ENCODE measurements at regions not wholly inside any gene's neighbourhood (a gene's known extent, or its start where the extent isn't known, plus 50 kb on each side); places are given as distances from the start of the nearest gene placed in this dataset.

DNA sequence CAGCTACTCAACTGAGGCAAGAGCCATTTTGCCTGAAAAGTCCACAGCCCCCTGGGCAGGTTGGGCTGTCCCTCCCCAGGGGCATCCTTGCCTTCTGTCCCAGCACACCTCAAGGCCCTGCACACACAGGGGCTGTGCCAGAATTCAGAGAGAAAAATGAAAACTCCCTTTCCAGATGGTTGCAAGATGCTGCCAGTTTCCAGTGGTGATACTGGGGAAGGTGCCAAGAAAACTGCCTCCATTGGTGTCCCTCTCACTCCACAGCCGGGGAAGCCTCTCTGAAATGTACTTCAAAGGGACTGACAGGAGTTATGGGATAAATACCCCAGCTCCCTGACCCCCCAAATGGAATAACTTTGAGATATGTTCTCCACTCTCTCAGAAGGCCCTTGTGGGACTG, 154.2 kb upstream of the MAFB start:
- in situ Hi-C loops (cut with HindIII; ENCODE audit: low pct_unique_long_range_greater_than_20kb, low sequenced_read_pairs) = no loop called here
- TF ChIP-seq REST (IDR thresholded peaks at IDR 0.05; ENCODE audit: insufficient read depth in 1 of 2, low read depth in 2 of 2, low read length in 1 of 2) (no peak), SIN3A (IDR thresholded peaks at IDR 0.05; ENCODE audit: borderline replicate concordance, insufficient read depth, low read depth, low read length) (no peak), TCF7L2 (IDR thresholded peaks at IDR 0.05; ENCODE audit: low read depth, low read length) (no peak)

DNA sequence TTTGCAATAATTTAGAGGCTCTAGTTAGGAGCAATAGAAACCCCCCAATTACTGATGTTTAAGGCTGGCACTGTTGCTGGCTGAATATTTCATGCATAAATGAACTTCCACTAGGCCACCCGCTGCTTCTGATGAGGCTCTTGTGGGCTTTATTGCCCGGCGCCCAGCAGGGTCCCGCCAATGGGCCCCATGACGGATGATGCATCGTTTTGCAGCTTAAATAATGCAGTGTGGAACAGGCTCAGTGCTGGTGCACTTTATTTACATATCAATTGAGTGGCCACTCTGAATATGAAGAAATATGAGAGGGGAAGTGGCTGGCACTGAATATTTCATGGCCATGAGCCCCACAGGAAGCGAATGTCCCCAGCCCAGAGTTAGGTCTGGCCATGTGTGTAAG, 155.3 kb upstream of the MAFB start:
- TF ChIP-seq SIN3A (IDR thresholded peaks at IDR 0.05; ENCODE audit: borderline replicate concordance, insufficient read depth, low read depth, low read length) (no peak), TCF7L2 (IDR thresholded peaks at IDR 0.05; ENCODE audit: low read depth, low read length) (no peak), POLR2AphosphoS5 (IDR thresholded peaks at IDR 0.05; ENCODE audit: low read depth, low read length) (no peak), REST (IDR thresholded peaks at IDR 0.05; ENCODE audit: insufficient read depth in 1 of 2, low read depth in 2 of 2, low read length in 1 of 2) (no peak)
- TF ChIP-seq, protein P1, sequence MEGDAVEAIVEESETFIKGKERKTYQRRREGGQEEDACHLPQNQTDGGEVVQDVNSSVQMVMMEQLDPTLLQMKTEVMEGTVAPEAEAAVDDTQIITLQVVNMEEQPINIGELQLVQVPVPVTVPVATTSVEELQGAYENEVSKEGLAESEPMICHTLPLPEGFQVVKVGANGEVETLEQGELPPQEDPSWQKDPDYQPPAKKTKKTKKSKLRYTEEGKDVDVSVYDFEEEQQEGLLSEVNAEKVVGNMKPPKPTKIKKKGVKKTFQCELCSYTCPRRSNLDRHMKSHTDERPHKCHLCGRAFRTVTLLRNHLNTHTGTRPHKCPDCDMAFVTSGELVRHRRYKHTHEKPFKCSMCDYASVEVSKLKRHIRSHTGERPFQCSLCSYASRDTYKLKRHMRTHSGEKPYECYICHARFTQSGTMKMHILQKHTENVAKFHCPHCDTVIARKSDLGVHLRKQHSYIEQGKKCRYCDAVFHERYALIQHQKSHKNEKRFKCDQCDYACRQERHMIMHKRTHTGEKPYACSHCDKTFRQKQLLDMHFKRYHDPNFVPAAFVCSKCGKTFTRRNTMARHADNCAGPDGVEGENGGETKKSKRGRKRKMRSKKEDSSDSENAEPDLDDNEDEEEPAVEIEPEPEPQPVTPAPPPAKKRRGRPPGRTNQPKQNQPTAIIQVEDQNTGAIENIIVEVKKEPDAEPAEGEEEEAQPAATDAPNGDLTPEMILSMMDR (IDR thresholded peaks at IDR 0.05) = no peak
- H3K4me1 ChIP-seq (ENCODE audit: control insufficient read depth, insufficient read depth, low read length) = no peaks in the 10 kb centered on the region
- no peak overlapping the region for H3K27ac ChIP-seq (ENCODE audit: low read length)
- in situ Hi-C loops (cut with HindIII; ENCODE audit: low pct_unique_long_range_greater_than_20kb, low sequenced_read_pairs) (no loop called here), intact Hi-C loops (cut with micrococcal nuclease; ENCODE audit: unreplicated experiment) (no loop called here)
- H3K27me3 ChIP-seq (ENCODE audit: control insufficient read depth, insufficient read depth, low read length) = no peaks in the 10 kb centered on the region
- ATAC-seq (no peak), DNase-seq (ENCODE audit: low read depth, low spot score) (no peak)
- CTCF ChIA-PET = no interaction called here
- BruUV-seq (replicated peaks) = no TSS peak
- no peak overlapping the region for H3K4me3 ChIP-seq (ENCODE audit: low read depth in 2 of 2, low read length in 2 of 2)
- POLR2A ChIA-PET = no interaction called here
- no peaks in the 10 kb centered on the region for H3K9me3 ChIP-seq (ENCODE audit: control insufficient read depth, insufficient read depth, low read depth, low read length)
- no peaks in the 10 kb centered on the region for H3K36me3 ChIP-seq (ENCODE audit: control insufficient read depth, insufficient read depth, low read length)

More for the DNA sequence above, 154.2 kb upstream of the MAFB start:
- H3K27me3 ChIP-seq (ENCODE audit: control insufficient read depth, insufficient read depth, low read length) = no peaks in the 10 kb centered on the region
- no peaks in the 10 kb centered on the region for H3K4me1 ChIP-seq (ENCODE audit: control insufficient read depth, insufficient read depth, low read length)
- ChIA-PET CTCF (no interaction called here), POLR2A (no interaction called here)
- H3K4me3 ChIP-seq (ENCODE audit: low read depth in 2 of 2, low read length in 2 of 2) = no peak overlapping the region
- intact Hi-C loops (cut with micrococcal nuclease; ENCODE audit: unreplicated experiment) = no loop called here
- BruUV-seq (replicated peaks) = no TSS peak
- DNase-seq (ENCODE audit: low read depth, low spot score) (no peak), ATAC-seq (no peak)
- no peaks in the 10 kb centered on the region for H3K9me3 ChIP-seq (ENCODE audit: control insufficient read depth, insufficient read depth, low read depth, low read length)
- H3K36me3 ChIP-seq (ENCODE audit: control insufficient read depth, insufficient read depth, low read length) = no peaks in the 10 kb centered on the region
- H3K27ac ChIP-seq (ENCODE audit: low read length) = no peak overlapping the region

Data from Panc1 (cell line).